T-helper 2 cell treated with Interferon-gamma antibody and Interleukin-4, amounts not matched to agents 100 ng/mL and 5 ng/mL, for 36 hours (primary cell): ENCODE measurements at regions not wholly inside any gene's neighbourhood (a gene's known extent, or its start where the extent isn't known, plus 50 kb on each side); places are given as distances from the start of the nearest gene placed in this dataset.

Source experiments
- intact Hi-C: fragments of 100-400 bp; cut with micrococcal nuclease; formaldehyde crosslinking; loops from one replicate; pipeline ENCODE4 v1.15.1; 2023

DNA sequence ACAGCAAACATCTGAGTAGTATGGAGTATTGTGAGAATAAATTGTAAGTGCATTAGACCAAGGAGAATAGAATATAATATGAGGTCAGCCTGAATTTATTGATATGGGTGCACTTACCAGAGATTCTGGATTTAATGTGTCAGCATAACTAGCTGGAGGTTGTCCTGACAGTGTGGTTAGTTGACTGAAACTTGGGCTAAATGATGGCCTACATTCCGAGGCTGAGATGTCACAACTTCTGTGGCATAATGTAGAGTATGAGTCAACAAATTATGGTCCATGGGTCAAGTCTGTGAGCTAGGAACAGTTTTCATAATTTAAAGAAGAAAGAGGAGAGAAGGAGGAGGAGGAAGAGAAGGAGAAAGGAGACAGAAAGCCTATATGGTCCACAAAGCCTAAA is 127.6 kb downstream of the QPCT start:
- intact Hi-C loops, result no loop called here

DNA sequence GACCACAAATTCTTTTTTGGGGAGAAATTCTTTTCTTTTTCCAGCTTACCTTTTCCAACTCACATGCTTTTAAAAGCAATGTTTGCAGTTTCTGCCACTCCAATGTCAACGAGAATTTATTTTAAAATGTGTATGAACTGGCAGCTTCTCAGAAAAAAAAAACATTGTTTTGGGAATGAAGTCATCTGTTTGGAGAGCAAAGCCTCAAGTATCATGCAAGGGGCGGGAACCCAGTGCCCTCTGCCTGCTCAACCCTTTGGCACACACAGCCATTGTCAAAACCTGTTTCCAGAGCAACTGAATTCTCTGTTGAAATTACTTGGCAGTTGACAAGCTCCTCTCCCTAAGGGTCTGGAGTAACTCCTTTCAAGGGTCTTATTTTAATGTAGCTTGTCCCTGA is 128.5 kb downstream of the QPCT start:
- intact Hi-C loops, result no loop called here

DNA sequence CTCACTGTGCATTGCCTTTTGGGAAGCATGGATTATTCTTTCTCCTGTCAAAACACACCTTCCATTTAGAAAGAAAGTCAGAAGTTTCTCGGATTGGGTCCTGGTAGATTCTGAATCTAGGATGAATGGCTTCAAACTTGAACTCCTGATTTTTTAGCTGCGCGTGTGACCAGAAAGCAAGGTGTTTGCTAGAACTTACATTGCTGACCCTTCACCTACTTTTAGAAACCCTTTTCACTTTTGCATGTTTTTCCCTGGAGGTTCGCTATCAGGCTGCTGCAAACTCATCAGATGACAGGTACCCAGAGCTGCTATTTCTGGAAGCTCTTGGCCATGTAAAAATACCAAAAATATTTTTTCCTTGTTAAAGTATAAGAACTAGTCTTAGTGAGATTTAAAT is 132.0 kb downstream of the QPCT start:
- intact Hi-C loops, result no loop called here

DNA sequence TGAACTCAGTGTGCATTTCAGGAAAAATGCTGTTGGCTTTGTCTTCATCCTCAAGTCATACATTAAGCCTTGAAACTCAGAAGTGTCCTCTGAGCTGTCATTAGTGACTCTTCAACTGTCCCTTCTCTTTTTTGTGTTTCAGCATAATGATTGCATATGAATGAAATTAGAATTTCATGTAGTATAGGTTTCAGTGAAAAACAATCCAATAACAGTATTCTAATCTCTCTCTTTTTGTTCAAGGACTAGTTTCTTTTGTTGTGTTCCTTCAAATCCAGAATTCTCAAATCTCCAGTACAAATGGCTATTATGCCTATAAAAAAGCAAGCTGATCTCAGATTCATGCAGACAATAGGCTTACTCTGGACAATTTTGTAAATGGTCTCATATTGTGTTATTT is 133.5 kb downstream of the QPCT start:
- intact Hi-C loops, result no loop called here

DNA sequence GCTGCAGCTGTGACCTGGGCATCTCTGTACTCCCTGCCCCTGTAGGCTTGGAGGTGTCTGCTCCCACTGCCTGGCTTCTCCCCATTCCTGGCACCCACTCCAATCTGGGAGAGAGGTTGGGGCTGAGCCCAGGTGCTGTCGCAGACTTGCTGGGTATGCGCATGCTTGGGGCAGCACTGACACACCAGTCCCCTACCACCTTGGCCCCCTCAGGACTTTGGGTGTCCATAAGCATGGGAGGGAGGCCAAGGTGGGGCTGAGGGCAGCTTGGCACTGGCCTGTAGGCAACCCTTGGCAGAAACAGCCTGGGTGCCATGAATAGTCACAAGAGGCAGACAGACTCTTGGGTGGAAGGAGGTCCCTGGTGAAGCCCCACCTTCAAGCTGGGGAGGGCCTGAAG is 136.8 kb downstream of the QPCT start:
- intact Hi-C loops, result no loop called here

DNA sequence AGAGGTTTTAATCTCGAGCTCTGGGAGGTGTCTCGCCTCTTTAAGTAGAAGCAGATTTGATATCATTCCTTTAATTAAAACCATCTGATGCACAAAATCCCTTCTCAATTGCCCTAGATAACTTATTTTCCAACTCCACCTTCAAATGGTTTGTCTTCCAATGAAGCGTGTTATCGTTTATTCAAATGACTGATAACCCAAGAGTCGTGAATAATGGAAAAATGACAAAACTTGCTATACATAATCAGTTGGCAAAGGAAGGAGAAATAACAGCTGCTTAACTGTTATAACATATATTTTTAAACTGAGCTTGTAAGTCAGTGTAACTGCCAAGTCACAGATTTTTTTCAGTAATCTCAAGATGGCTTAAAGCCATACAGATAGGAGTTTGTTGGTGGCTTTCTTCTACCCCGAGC is 144.6 kb downstream of the QPCT start:
- intact Hi-C loops, result no loop called here

DNA sequence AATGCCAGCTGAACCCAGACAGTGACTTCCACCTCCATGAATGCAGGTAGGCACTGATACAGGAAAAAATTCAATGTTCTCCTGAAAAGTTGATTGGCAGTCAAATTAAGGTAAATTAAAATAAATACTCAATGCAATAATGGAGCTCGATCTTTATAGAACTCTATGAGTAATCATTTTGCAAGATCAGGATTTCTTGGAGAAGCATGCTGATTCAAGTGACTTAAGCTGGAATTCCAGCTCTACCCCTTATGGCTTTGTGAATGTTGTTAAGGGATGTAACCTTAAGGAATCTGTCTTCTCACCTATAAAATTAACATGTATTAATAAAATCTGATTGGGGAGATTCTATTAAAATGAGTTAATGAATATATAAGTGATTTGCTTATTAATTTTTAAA is 145.1 kb downstream of the QPCT start:
- intact Hi-C loops, result no loop called here

DNA sequence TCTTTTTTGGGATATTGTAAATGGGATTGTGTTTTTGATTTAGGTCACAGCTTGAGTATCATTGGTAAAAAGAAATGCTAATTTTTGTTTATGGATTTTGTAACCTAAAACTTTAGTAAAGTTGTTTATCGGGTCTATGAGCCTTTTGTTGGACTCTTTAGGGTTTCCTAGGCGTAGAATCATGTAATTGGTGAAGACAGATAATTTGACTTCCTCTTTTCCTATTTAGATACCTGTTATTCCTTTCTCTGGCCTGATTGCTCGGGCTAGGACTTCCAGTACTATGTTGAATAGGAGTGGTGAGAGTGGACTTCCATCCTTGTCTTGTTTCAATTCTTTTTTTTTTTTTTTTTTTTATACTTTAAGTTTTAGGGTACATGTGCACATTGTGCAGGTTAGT is 149.0 kb downstream of the QPCT start:
- intact Hi-C loops, result no loop called here

DNA sequence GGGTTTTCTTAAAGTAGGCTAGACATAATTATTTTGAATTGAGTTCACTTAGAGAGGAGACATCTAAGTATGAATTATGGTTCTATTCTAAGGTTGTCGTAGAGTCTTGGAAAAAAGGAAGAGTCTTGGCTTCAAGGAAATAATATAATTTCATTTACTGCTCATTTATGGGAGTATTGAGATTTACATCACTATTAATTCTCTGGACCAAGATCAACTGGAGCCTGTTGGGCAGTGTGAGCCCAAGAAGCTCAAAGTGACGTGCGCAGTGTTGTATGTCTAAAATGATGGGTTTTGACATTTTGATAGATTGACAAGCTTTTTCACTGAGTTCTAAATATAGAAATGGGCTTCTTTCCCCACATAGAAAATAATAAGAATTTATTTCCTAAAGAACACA is 154.7 kb downstream of the QPCT start:
- intact Hi-C loops, result no loop called here

DNA sequence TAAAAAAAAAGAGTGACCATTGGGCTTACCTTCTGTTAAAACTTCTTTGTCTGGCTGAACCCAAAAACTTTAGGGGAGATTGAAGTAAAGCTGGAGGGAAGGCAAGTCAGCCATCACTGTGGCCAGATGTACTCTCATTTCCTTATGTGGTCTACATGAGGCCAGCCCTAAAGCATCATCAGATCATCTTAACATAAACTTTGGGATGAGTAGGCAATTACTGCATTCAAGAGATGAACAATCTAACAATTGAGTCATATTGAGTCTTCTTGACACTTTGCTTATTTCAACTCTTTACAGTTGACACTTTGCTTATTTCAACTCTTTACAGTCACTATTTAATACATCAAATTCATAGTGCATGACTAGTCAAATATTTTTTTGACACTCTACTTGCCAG is 155.6 kb downstream of the QPCT start:
- intact Hi-C loops, result no loop called here

DNA sequence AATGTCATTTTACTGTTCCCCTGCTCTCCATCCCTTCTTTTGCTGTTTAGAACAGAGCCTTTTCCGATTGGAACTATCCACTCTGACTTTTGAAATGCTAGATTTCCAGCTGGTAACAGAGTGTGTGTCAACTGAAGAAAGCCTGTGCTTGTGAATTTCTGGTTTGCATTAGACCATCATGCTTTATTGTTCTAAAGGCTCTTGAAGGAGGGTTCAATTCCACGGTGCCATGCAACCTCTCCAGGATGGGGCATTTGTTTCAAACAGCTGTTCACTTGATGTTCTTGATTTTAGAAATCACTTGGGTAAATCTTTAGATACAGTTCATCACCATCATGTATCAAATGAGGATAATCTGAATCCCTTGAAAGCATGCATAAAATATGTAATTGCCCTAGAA is 156.7 kb downstream of the QPCT start:
- intact Hi-C loops, result no loop called here

DNA sequence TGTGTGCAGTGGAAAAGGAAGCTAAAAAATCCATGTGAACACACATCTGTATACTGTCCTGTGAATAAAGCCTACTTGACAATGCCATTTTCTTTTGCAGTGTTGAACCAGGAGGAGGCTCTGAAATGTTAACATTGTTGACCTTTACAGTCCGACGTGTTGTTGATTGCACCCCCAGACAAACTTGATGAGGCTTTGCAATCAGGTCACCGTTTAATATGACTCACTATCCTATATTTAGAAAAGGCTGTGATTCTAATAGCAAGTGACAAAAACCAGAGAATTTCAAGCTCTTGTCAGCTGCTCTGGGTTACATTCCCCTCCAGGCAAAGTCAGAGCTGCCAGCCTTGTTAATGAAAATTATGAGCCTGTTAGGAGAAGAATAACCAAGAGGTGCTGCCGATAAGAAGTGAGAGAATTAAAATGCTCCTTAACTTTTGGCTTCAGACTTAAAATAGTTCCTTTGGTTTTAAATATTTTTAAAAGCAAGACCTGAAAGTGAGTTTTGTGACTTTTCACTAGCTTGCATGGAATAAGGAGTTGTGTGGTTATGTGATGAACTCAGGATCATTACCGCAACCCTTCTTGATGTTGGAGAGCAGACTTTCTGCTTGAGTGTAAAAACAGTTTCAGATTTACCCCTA is 162.1 kb downstream of the QPCT start:
- intact Hi-C loops, result no loop called here

DNA sequence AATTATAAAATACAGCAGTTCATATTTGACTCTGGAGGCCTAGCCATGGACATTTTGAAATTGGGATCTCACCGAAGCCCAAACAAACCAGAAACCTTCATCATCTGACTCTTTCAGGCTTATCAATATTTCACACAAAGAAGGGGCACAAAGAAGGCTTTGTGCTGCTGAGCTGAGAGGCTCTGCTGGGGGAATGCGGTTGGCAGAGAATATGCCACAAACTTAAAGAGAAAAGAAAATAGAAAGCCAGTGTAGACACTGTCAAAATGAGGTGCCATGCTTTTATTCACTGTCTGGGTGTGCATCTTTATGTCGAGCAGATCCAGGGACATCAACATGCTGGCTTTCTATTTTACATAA is 162.6 kb downstream of the QPCT start:
- intact Hi-C loops, result no loop called here

DNA sequence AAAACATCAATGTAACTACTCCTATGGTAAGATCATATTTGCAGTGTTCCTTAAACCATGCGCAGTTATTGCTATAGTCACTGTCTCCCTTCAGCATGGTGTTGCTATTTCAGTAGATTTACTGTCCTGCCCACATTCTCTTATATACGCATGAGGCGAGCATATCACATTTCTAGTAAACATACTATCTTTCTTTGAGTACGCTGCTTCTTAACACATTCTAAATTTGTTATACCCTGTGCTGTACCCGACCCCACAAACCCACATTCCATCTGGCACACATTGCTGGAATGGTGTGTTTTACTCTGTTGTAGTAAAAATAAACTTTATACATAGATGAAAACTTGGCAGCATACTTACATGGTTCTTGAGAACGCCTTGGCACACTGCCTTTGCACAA is 163.3 kb downstream of the QPCT start:
- intact Hi-C loops, result no loop called here

DNA sequence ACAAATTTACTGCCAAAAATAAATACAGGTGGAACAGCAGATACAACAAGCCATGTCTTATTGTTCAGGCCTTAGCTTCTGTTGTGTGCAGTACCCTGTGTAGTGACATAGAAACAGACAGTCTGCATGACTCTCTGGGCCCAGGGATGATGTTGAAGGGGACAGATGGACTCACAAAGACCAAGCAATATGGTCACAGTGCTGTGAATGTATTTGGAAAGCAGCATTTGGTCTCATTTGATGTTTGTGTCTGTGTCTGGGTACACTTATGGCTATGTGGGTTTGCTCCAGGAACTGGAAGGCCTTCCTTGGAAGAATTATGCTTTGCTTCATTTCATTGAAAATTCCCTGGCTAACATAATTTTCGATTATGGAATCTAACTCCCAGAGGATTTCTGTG is 158.5 kb downstream of the CDC42EP3 start:
- intact Hi-C loops, result no loop called here

DNA sequence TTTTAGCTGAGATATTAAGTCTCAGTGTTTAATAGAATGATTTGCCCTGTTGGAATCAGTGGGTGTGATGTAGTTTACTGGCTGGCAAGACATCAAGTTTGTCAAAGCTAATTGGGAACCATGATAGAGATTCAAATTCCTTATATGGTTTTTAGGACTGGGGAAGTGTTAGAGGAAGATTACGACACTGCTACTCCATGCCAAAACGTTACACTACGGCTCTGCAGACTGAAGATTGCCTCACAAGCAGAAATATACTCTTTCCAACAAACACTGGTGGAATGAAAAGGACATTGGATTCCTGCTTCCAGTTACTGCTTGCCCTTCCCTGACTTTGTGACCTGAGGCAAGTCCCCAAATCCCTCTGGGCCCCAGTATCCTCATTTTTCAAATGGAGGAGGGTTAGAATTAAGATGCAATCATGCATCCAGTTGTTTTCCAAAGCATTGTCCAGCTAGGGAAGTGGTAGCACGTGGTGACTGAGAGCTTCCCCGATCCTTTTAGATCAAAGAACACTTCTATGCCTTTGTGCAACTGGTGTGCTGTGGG is 147.6 kb downstream of the CDC42EP3 start:
- intact Hi-C loops, result no loop called here

DNA sequence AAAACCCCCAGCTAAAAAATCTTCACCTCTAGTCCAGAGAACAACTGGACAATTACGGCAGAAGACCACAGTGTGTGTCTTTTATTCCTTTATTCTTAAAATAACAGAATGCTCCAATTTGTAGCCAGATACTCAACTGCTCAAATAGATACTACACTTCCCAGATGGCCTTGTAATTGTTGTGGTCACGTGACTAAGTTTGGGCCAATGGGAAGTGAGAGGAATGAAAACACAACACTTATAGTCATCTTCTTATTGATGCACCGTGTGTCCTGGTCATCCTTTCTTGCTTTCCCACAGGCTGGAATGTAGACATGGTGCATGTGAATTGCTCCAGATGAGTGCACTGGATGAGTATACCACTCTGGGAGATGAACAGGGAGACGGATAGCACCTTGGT is 145.1 kb downstream of the CDC42EP3 start:
- intact Hi-C loops, result no loop called here

DNA sequence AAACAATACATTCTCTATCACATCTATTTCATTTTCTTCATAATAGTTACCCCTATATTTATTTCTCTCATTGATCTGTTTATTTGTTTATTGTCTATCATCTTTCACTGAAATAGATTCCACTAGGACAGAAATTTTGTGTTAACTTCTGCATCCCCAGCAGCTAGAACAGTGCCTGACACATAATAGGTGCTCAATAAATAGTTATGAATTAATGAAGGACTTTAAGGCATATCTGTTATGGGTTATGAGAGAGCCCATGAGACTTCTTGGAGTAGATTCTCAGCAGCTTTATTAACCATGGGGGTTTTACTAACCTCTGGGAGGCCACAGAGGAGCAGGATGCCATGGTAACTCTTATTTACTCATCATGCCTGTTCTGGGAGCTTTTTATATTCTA is 144.6 kb downstream of the CDC42EP3 start:
- intact Hi-C loops, result no loop called here

DNA sequence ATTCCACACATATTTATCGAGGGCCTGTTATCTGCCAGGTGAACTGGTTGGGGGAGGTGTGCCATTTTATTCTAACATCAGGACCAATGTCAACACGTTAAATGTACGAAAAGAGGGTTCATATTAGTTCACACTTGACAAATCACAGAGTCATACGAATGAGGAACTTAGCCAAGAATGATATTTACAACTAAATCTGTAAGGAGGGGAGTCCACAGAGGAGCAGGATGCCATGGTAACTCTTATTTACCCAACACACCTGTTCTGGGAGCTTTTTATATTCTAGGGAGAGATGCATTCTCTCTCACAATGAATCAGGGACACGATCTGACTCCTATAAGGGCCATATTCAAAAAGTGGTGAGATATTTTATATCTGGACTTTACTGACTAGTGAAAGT is 144.1 kb downstream of the CDC42EP3 start:
- intact Hi-C loops, result no loop called here

DNA sequence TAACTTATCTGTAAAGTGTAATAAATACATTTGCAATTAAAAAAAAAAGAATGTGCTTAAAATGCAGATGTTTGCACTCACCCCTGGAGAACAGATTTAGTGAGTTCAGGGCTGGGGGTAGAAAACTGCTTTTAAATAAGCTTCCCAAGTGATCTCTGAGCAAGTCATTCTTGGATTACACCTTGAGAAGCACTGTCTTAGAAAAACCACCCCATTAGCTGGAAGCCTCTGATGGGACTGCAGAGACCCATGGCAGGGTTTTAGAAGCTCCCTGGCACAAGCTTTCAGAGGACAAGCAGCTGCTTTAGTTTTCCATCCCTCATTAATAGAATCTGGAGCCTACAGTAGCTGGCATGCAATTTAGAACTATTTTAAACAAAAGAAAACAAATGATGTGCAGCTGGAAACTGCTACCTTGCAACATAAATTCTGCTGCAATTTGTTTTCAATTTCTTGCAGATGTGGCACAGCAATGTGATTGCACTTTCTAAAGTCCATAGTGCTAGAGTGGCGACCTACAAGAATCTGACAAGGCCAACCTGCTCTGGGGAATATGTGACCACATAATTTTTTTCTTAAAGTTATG is 141.5 kb downstream of the CDC42EP3 start:
- intact Hi-C loops, result no loop called here

DNA sequence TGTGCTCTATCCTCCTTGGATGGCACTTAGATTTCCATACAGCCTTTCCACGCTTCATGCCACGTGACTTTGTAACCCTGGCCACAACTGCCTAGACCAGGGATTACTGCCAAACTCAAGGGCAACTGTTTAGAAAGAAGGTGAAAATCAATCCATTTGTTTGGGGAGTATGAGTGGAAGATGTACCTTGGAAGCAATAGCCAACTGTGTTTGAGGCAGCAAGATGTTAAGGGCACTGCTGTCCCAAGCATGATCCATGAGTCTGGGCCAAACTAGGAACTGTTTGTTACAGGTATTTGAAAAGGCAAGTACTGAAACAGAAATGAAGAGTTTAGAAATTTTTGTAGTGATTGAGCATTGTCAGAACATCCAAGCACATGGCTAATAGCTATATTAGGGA is 138.9 kb downstream of the CDC42EP3 start:
- intact Hi-C loops, result no loop called here

DNA sequence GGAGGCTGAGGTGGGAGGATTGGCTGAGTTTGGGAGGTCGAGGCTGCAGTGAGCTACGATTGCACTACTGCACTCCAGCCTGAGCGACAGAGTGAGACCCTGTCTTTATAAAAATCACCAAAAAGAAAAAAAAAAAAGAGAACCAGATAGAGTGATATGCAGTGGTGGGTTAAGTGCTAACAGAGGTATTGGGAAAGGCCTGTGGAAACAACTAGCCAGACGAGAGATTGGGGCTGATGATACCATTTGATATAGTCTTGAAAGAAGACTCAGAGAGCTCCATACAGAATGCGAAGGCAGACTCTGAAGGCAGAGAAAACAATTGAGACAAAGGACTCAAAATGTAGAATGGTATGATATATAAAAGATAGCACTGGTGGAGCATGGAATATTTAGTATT is 134.1 kb downstream of the CDC42EP3 start:
- intact Hi-C loops, result no loop called here

DNA sequence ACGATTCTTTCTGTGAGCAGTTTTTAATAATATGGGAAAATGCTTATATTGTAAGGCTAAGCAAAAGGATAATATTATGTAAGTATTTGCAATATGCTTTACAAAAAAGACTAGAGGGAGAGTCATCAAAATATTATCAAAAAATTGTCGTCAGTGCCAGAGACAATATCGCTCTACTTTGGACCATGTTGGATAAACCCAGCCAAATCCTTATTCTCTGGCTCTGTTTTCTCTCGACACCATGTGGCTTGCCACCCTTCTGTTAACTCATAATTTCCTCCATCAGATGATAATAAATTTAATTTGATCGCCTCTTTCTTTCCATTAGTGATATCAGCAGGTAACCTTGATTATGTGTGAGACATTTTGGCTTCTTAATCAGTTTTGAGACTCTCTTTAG is 129.9 kb downstream of the CDC42EP3 start:
- intact Hi-C loops, result no loop called here
